Adipocyte (in vitro differentiated cells): ENCODE measurements at regions not wholly inside any gene's neighbourhood (a gene's known extent, or its start where the extent isn't known, plus 50 kb on each side); places are given as distances from the start of the nearest gene placed in this dataset.
"Not testable (repeated sequence)": the region's sequence is repeated elsewhere in the genome, so short reads cannot be mapped to it uniquely, and the experiment has no call there.

Experiments used
- DNase-seq: peaks from one replicate; pipeline ENCODE4 v3.0.0-alpha.2; 2015; ENCODE audit warnings: low read depth
- H3K27me3 ChIP-seq: replicated peaks from 2 replicates; pipeline ENCODE4 v1.7.0; 2013; ENCODE audit warnings: mild to moderate bottlenecking, low read length, moderate library complexity; ENCODE audit not compliant: control insufficient read depth, insufficient read depth
- H3K36me3 ChIP-seq: 2 replicates; pipeline ENCODE4 v1.7.0; 2013; ENCODE audit warnings: low read length, mild to moderate bottlenecking, moderate library complexity; ENCODE audit not compliant: control insufficient read depth, insufficient read depth, severe bottlenecking
- H3K4me1 ChIP-seq: 2 replicates; pipeline ENCODE4 v1.7.0; 2013; ENCODE audit warnings: mild to moderate bottlenecking, low read length, moderate library complexity; ENCODE audit not compliant: control insufficient read depth, insufficient read depth
- H3K4me3 ChIP-seq: 2 replicates; pipeline ENCODE4 v1.7.0; 2013; ENCODE audit warnings: mild to moderate bottlenecking, low read length, moderate library complexity
- H3K9ac ChIP-seq: 2 replicates; pipeline ENCODE4 v1.7.0; 2013; ENCODE audit warnings: mild to moderate bottlenecking, low read length, moderate library complexity
- H3K9me3 ChIP-seq: 2 replicates; pipeline ENCODE4 v1.7.0; 2013; ENCODE audit warnings: mild to moderate bottlenecking, low read length, moderate library complexity; ENCODE audit not compliant: control insufficient read depth

GRCh38 chr16:17759451-17760390, 289.0 kb upstream of the XYLT1 start:
- Histone ChIP-seq H3K4me3 (no peak overlapping the region), H3K4me1 (no peaks in the 10 kb centered on the region), H3K9me3 (peaks cover 2% of the 10 kb centered on the region), H3K9ac (no peak overlapping the region), H3K27me3 (peaks cover 30% of the 10 kb centered on the region), H3K36me3 (no peaks in the 10 kb centered on the region)
- DNase-seq: no peak

- Histone ChIP-seq H3K4me3 (no peak overlapping the region), H3K4me1 (no peaks in the 10 kb centered on the region), H3K9ac (no peak overlapping the region), H3K36me3 (no peaks in the 10 kb centered on the region), H3K27me3 (peaks cover 32% of the 10 kb centered on the region), H3K9me3 (peaks cover 2% of the 10 kb centered on the region)
- no peak for DNase-seq
Measured at GRCh38 chr16:17757808-17758207, 287.0 kb upstream of the XYLT1 start.

- Histone ChIP-seq H3K27me3 (peaks cover 17% of the 10 kb centered on the region), H3K9ac (no peak overlapping the region), H3K4me3 (no peak overlapping the region), H3K36me3 (no peaks in the 10 kb centered on the region), H3K4me1 (no peaks in the 10 kb centered on the region), H3K9me3 (peaks cover 2% of the 10 kb centered on the region)
- DNase-seq: no peak
Measured at GRCh38 chr16:17755158-17755557, 284.4 kb upstream of the XYLT1 start.

DNA sequence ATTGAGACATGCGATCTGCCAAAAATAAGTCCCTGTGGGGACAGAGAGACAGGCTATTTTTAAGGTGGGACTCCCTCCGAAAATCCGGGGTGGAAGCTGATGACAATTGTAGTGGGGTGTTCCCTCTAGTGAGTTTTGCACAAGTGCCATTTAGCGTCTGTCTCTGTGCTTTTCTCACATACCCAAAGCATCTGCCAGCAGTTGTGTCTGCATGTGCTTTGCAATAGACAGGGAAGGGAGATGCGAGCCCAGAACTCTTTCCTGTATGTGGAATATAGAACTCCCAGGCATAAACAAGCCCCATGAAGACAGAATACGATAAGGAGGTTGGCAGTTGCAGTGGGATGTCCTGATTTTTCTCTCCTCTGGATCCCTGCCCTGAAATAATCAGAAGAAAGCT, 282.7 kb upstream of the XYLT1 start:
- Histone ChIP-seq H3K36me3 (no peaks in the 10 kb centered on the region), H3K4me1 (no peaks in the 10 kb centered on the region), H3K27me3 (peaks cover 9% of the 10 kb centered on the region), H3K9me3 (peaks cover 5% of the 10 kb centered on the region), H3K9ac (no peak overlapping the region), H3K4me3 (no peak overlapping the region)
- DNase-seq: no peak

DNA sequence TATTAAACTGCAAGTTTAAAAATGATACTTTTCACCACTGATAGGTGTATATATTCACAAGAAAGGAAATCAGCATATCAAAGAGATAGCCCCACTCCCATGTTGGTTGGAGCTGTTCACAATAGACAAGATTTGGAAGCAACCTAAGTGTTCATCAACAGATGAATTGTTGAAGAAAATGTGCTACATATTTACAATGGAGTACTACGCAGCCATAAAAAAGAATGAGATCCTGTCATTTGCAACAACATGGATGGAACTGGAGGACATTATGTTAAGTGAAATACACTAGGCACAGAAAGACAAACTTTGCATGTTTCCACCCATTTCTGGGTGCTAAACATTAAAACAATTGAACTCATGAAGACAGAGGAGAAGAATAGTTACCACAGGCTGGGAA, 278.9 kb upstream of the XYLT1 start:
- H3K36me3 ChIP-seq: no peaks in the 10 kb centered on the region
- peaks cover 26% of the 10 kb centered on the region for H3K27me3 ChIP-seq
- DNase-seq: no peak
- no peak overlapping the region for H3K9ac ChIP-seq
- H3K4me3 ChIP-seq: no peak overlapping the region
- peaks cover 3% of the 10 kb centered on the region for H3K9me3 ChIP-seq
- H3K4me1 ChIP-seq: no peaks in the 10 kb centered on the region

DNA sequence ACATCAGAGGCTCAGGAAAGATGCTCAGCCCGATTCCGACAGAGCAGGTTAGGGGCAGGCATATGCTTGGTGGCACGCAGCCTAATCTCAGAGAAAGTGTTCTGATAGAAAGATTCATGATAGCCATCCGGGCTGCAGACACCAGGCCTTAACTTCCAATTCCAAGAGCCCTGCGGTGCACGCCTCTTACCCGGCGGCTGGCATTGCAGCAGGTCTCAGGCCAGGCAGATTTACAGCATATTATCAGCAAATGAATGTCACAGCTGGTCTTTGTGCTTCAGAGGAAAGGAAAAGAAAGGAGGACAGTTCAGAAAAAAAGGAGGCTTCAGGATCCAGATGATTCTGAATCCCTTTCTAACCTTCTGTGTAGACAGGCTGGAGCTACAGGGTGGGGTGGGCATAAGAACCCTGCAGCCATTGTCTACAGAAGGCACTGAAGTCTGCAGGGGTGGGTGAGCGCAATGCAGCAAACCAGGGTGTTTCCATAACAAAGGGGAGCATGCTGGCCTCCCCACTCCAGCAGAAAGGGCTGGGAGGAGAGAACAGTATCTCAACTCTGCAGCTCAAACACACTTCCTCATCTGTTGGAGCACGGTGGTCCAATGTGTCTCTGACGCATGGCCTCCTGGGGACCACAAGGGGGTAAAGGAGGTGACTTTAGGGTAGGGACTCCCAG, 277.4 kb upstream of the XYLT1 start:
- no peak overlapping the region for H3K4me3 ChIP-seq
- no peak for DNase-seq

GRCh38 chr16:17747081-17747756, 276.5 kb upstream of the XYLT1 start:
- Histone ChIP-seq H3K27me3 (peaks cover 40% of the 10 kb centered on the region), H3K36me3 (no peaks in the 10 kb centered on the region)

More for the DNA sequence above, 277.4 kb upstream of the XYLT1 start:
- Histone ChIP-seq H3K36me3 (no peaks in the 10 kb centered on the region), H3K4me1 (no peaks in the 10 kb centered on the region), H3K27me3 (peaks cover 39% of the 10 kb centered on the region), H3K9ac (no peak overlapping the region), H3K9me3 (peaks cover 3% of the 10 kb centered on the region)

GRCh38 chr16:17744921-17745572, 274.3 kb upstream of the XYLT1 start:
- peaks cover 3% of the 10 kb centered on the region for H3K9me3 ChIP-seq
- no peaks in the 10 kb centered on the region for H3K4me1 ChIP-seq
- peak overlapping the region; percentile 74 for H3K4me3 ChIP-seq
- H3K36me3 ChIP-seq: no peaks in the 10 kb centered on the region
- peak; percentile 2 for DNase-seq
- peaks cover 40% of the 10 kb centered on the region for H3K27me3 ChIP-seq
- no peak overlapping the region for H3K9ac ChIP-seq

More at GRCh38 chr16:17747081-17747756, 276.5 kb upstream of the XYLT1 start:
- Histone ChIP-seq H3K9me3 (peaks cover 3% of the 10 kb centered on the region), H3K4me1 (no peaks in the 10 kb centered on the region), H3K4me3 (no peak overlapping the region), H3K9ac (no peak overlapping the region)
- no peak for DNase-seq

- H3K4me3 ChIP-seq: no peak overlapping the region
- H3K9me3 ChIP-seq: no peaks in the 10 kb centered on the region
- no peaks in the 10 kb centered on the region for H3K36me3 ChIP-seq
- H3K4me1 ChIP-seq: no peaks in the 10 kb centered on the region
- no peak overlapping the region for H3K9ac ChIP-seq
- DNase-seq: no peak
- H3K27me3 ChIP-seq: peaks cover 40% of the 10 kb centered on the region
Measured at GRCh38 chr16:17743578-17743977, 272.8 kb upstream of the XYLT1 start.

DNA sequence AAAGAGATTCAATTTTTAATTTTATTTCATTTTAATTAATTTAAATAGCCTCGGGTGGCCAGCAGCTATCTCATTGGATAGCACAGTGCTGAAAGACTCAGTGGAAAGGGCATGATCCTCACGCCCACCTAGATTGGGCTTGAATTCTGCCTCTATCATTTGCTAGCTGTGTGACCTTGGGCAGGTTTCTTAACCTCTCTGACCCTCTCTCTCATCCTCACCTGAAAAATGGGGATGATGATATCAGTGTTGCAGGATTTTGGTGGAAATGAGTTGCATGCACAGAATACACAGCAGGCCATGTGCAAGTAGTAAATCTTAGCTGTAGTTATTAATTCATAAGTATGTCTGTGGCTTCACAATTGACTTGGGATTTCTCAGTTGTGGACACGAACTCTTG, 272.4 kb upstream of the XYLT1 start:
- Histone ChIP-seq H3K36me3 (no peaks in the 10 kb centered on the region), H3K9me3 (no peaks in the 10 kb centered on the region), H3K27me3 (peaks cover 36% of the 10 kb centered on the region), H3K4me1 (no peaks in the 10 kb centered on the region), H3K9ac (no peak overlapping the region), H3K4me3 (no peak overlapping the region)
- DNase-seq: no peak

DNA sequence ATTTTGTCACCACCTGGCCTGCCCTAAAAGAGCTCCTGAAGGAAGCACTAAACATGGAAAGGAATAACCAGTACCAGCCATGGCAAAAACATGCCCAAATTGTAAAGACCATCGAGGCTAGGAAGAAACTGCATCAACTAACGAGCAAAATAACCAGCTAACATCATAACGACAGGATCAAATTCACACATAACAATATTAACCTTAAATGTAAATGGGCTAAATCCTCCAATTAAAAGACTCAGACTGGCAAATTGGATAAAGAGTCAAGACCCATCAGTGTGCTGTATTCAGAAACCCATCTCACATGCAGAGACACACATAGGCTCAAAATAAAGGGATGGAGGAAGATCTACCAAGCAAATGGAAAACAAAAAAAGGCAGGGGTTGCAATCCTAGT, 264.3 kb upstream of the XYLT1 start:
- H3K4me3 ChIP-seq, DNase-seq, H3K36me3 ChIP-seq, H3K9ac ChIP-seq, H3K4me1 ChIP-seq, H3K9me3 ChIP-seq, H3K27me3 ChIP-seq: not testable (repeated sequence)
